Endothelial cell of umbilical vein (primary cell): ENCODE measurements at regions not wholly inside any gene's neighbourhood (a gene's known extent, or its start where the extent isn't known, plus 50 kb on each side); places are given as distances from the start of the nearest gene placed in this dataset.

Source experiments
- BruUV-seq: library from RNA; stranded (reverse); fragments of 400-500 nt; replicated peaks from 2 replicates; lab custom pipeline; 2021; lab: Mats Ljungman, UMichigan
- CTCF ChIA-PET: fragments of 300-600, 350-600 bp; sonication (Branson Sonifier 250); formaldehyde crosslinking; loops from one replicate; lab custom pipeline; 2021; ENCODE audit warnings: antibody characterized with exemption, inconsistent platforms; lab: Charles Lee
- POLR2A ChIA-PET: fragments of 300-600, 350-600 bp; sonication (Branson Sonifier 250); formaldehyde crosslinking; loops from one replicate; lab custom pipeline; 2021; ENCODE audit warnings: antibody characterized with exemption, inconsistent platforms; lab: Charles Lee
- DNase-seq: peaks from one replicate; pipeline ENCODE4 v3.0.0-alpha.2; 2011; ENCODE audit warnings: low read depth, low spot score
- FAIRE-seq: peaks from 2 replicates; lab custom pipeline; 2011; peaks lifted over from hg19 to GRCh38; lab: Jason Lieb, UNC
- H2AFZ ChIP-seq: 2 replicates; pipeline ENCODE4 v1.6.0; 2012; ENCODE audit warnings: low read depth, low read length, control low read depth, inconsistent platforms
- H3K27ac ChIP-seq: 2 replicates; pipeline ENCODE4 v1.5.1; 2011; ENCODE audit warnings: low read depth, mild to moderate bottlenecking, control low read depth, low read length, moderate library complexity; ENCODE audit not compliant: insufficient read depth
- H3K27me3 ChIP-seq, 2 experiments: 2 replicates each; pipeline versions ENCODE4 v1.6.0 to v1.6.1; 2011; ENCODE audit warnings: low read length in 2 of 2, mixed read lengths in 1 of 2; ENCODE audit not compliant: control insufficient read depth in 2 of 2, insufficient read depth in 2 of 2
- H3K36me3 ChIP-seq, 2 experiments: 2 replicates in 1 of 2; 3 replicates in 1 of 2; pipeline ENCODE4 v1.5.1; 2011; ENCODE audit warnings: low read length in 2 of 2, mild to moderate bottlenecking in 1 of 2, moderate library complexity in 1 of 2; ENCODE audit not compliant: control insufficient read depth in 2 of 2, insufficient read depth in 2 of 2; ENCODE audit errors: extremely low read depth in 1 of 2
- H3K4me1 ChIP-seq: 3 replicates; pipeline ENCODE4 v1.5.1; 2011; ENCODE audit warnings: mild to moderate bottlenecking, low read length; ENCODE audit not compliant: control insufficient read depth, insufficient read depth; ENCODE audit errors: extremely low read depth
- H3K4me2 ChIP-seq: 2 replicates; pipeline ENCODE4 v1.6.1; 2011; ENCODE audit warnings: low read length, control low read depth, mixed read lengths; ENCODE audit not compliant: insufficient read depth
- H3K4me3 ChIP-seq, 3 experiments: fragments of 200-600 bp in 1 of 3; sonication (generic), shearing (Covaris generic) in 1 of 3; replicated peaks in 1 of 3; 2 replicates each; pipeline ENCODE4 v1.5.1; 2011 to 2016; ENCODE audit warnings: control low read depth in 3 of 3, low read length in 3 of 3, mild to moderate bottlenecking in 2 of 3, inconsistent platforms in 1 of 3, low read depth in 1 of 3, moderate library complexity in 1 of 3; ENCODE audit not compliant: insufficient read depth in 1 of 3
- H3K79me2 ChIP-seq: 2 replicates; pipeline ENCODE4 v1.6.0; 2012; ENCODE audit warnings: low read length, inconsistent platforms; ENCODE audit not compliant: control insufficient read depth, insufficient read depth
- H3K9ac ChIP-seq: replicated peaks from 2 replicates; pipeline ENCODE3; 2011; ENCODE audit warnings: low read length, control low read depth; ENCODE audit not compliant: insufficient read depth; ENCODE audit errors: extremely low read depth
- H3K9me1 ChIP-seq: replicated peaks from 3 replicates; pipeline ENCODE4 v1.6.0; 2011; ENCODE audit warnings: mild to moderate bottlenecking, low read length; ENCODE audit not compliant: control insufficient read depth, insufficient read depth; ENCODE audit errors: extremely low read depth
- H3K9me3 ChIP-seq: replicated peaks from 2 replicates; pipeline ENCODE4 v1.5.1; 2012; ENCODE audit warnings: low read length, inconsistent platforms; ENCODE audit not compliant: control insufficient read depth, insufficient read depth
- H4K20me1 ChIP-seq: replicated peaks from 2 replicates; pipeline ENCODE3; 2011; ENCODE audit warnings: mild to moderate bottlenecking, low read length; ENCODE audit not compliant: control insufficient read depth, insufficient read depth; ENCODE audit errors: extremely low read depth
- EZH2 ChIP-seq: IDR thresholded peaks from 2 replicates; pipeline ENCODE4 v1.6.1; 2012; ENCODE audit warnings: borderline replicate concordance, low read depth, mild to moderate bottlenecking, moderate library complexity, low read length, inconsistent platforms; ENCODE audit not compliant: severe bottlenecking
- FOS ChIP-seq: IDR thresholded peaks from 2 replicates; pipeline ENCODE4 v1.6.1; 2011; ENCODE audit warnings: mild to moderate bottlenecking, low read length, moderate library complexity, borderline replicate concordance; ENCODE audit not compliant: insufficient read depth
- GATA2 ChIP-seq: IDR thresholded peaks from 2 replicates; pipeline ENCODE4 v1.7.0; 2011; ENCODE audit warnings: low read depth, mild to moderate bottlenecking, moderate library complexity, mixed read lengths, low read length; ENCODE audit not compliant: insufficient read length, insufficient read depth
- MYC ChIP-seq: IDR thresholded peaks from one replicate; pipeline ENCODE4 v1.6.1; 2011; ENCODE audit warnings: mild to moderate bottlenecking, low read depth, low read length
- POLR2A ChIP-seq: IDR thresholded peaks from 2 replicates; pipeline ENCODE4 v1.6.1; 2012; ENCODE audit warnings: low read depth, mild to moderate bottlenecking, control low read depth, low read length
- POLR2AphosphoS5 ChIP-seq: IDR thresholded peaks from 2 replicates; pipeline ENCODE4 v1.6.1; 2012; ENCODE audit warnings: low read depth, mild to moderate bottlenecking, control low read depth, low read length, moderate library complexity; ENCODE audit not compliant: insufficient read depth
- dilution Hi-C: fragments of 300-500 bp; cut with MboI; formaldehyde crosslinking; loops from one replicate; pipeline ENCODE4 v1.15.0; 2019; ENCODE audit warnings: low sequenced_read_pairs; ENCODE audit not compliant: extremely low pct_ligation_motif_present
- intact Hi-C: fragments of 100-400 bp; cut with micrococcal nuclease; formaldehyde crosslinking; loops from one replicate; pipeline ENCODE4 v1.10.0; 2022
- TF ChIP-seq, protein P1 (sequence below), 2 donors: IDR thresholded peaks; 1 replicate in 1 of 2; 2 replicates in 1 of 2; pipeline ENCODE4 v1.5.1; 2011; ENCODE audit warnings: low read length in 2 of 2, mild to moderate bottlenecking in 2 of 2, moderate library complexity in 2 of 2, control low read depth in 1 of 2, inconsistent platforms in 1 of 2, low read depth in 1 of 2; ENCODE audit not compliant: insufficient read depth in 1 of 2; ENCODE audit errors: extremely low read depth in 1 of 2
- TF ChIP-seq, protein P2 (sequence below): IDR thresholded peaks from 2 replicates; pipeline ENCODE4 v1.6.1; 2011; ENCODE audit not compliant: insufficient read depth, insufficient read length

DNA sequence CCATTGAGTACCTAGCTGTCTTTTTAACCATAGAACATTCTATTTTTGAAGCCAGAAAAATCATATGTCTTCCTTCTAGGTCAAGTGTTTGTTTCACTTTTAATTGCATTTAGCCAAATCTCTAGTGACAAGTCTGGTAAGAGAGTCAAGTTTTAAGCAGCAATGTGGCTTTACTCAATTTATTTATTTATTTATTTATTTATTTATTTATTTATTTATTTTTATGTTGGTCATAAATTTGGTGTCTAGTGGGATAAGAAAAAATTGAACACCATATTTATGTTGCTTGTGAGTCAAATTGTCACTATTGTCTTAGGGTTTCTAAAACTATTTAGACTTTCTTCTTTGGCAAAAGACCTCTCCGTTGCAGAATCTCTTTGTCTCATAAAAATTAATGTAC lies 174.5 kb upstream of the BCHE start:
- TF ChIP-seq FOS (no peak), POLR2AphosphoS5 (no peak), POLR2A (no peak), GATA2 (no peak), EZH2 (no peak), MYC (no peak)
- TF ChIP-seq, protein P1, sequence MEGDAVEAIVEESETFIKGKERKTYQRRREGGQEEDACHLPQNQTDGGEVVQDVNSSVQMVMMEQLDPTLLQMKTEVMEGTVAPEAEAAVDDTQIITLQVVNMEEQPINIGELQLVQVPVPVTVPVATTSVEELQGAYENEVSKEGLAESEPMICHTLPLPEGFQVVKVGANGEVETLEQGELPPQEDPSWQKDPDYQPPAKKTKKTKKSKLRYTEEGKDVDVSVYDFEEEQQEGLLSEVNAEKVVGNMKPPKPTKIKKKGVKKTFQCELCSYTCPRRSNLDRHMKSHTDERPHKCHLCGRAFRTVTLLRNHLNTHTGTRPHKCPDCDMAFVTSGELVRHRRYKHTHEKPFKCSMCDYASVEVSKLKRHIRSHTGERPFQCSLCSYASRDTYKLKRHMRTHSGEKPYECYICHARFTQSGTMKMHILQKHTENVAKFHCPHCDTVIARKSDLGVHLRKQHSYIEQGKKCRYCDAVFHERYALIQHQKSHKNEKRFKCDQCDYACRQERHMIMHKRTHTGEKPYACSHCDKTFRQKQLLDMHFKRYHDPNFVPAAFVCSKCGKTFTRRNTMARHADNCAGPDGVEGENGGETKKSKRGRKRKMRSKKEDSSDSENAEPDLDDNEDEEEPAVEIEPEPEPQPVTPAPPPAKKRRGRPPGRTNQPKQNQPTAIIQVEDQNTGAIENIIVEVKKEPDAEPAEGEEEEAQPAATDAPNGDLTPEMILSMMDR (IDR thresholded peaks at IDR 0.05; ENCODE audit: extremely low read depth in 1 of 2, insufficient read depth in 1 of 2, low read depth in 1 of 2, low read length in 2 of 2) = no peak
- TF ChIP-seq, protein P2, sequence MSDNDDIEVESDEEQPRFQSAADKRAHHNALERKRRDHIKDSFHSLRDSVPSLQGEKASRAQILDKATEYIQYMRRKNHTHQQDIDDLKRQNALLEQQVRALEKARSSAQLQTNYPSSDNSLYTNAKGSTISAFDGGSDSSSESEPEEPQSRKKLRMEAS = no peak
- no peaks in the 10 kb centered on the region for H4K20me1 ChIP-seq
- intact Hi-C loops = loop anchor here (2.0 to 10.0 kb wide), 3 partner anchors 891 to 1673 kb away; no protein-coding TSS in a partner anchor
- no peaks in the 10 kb centered on the region for H3K4me1 ChIP-seq
- no peaks in the 10 kb centered on the region for H3K27me3 ChIP-seq
- no peak overlapping the region for H2AFZ ChIP-seq
- no peaks in the 10 kb centered on the region for H3K9me1 ChIP-seq
- FAIRE-seq (no peak), DNase-seq (no peak)
- dilution Hi-C loops = no loop called here
- H3K4me3 ChIP-seq = no peak overlapping the region
- H3K4me2 ChIP-seq = no peak overlapping the region
- H3K9me3 ChIP-seq = no peaks in the 10 kb centered on the region
- BruUV-seq = no TSS peak
- ChIA-PET POLR2A (no interaction called here), CTCF (interaction anchor here (0.8 to 1.2 kb wide), 2 partner anchors 1729 to 1870 kb away, joined by 3 to 4 read pairs; no protein-coding TSS in a partner anchor)
- no peak overlapping the region for H3K27ac ChIP-seq
- no peaks in the 10 kb centered on the region for H3K79me2 ChIP-seq
- H3K9ac ChIP-seq = no peak overlapping the region
- H3K36me3 ChIP-seq = no peaks in the 10 kb centered on the region
